ENCODE measurements at regions not wholly inside any gene's neighbourhood (a gene's known extent, or its start where the extent isn't known, plus 50 kb on each side); places are given as distances from the start of the nearest gene placed in this dataset.

DNA sequence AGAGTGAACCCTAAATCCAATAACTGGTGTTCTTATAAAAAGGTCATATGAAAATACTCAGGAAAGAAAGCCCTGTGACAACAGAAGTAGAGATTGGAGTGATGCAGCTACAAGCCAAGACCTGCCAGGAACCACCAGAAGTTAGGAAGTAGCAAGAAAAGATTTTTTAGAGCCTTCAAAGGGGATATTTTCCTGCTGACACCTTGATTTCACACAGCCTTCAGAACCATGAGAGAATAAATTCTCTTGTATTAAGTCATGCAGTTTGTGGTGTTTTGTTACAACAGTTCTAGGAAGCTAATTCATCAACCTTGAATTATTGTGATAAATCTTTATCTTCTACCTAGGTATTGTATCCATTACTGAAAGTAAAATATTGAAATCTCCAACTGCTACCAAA is 81.0 kb downstream of the HYCC1 start:
- in situ Hi-C loops (cut with HindIII; ENCODE audit: low pct_ligation_motif_present, low sequenced_read_pairs), result no loop called here
- no peak for DNase-seq
- no peak overlapping the region for H3K4me3 ChIP-seq (ENCODE audit: low read depth, low read length)
- no peaks in the 10 kb centered on the region for H3K27me3 ChIP-seq (replicated peaks)
- H3K27ac ChIP-seq, result no peak overlapping the region
- H3K36me3 ChIP-seq (replicated peaks), result no peaks in the 10 kb centered on the region
- TF ChIP-seq, protein P1, sequence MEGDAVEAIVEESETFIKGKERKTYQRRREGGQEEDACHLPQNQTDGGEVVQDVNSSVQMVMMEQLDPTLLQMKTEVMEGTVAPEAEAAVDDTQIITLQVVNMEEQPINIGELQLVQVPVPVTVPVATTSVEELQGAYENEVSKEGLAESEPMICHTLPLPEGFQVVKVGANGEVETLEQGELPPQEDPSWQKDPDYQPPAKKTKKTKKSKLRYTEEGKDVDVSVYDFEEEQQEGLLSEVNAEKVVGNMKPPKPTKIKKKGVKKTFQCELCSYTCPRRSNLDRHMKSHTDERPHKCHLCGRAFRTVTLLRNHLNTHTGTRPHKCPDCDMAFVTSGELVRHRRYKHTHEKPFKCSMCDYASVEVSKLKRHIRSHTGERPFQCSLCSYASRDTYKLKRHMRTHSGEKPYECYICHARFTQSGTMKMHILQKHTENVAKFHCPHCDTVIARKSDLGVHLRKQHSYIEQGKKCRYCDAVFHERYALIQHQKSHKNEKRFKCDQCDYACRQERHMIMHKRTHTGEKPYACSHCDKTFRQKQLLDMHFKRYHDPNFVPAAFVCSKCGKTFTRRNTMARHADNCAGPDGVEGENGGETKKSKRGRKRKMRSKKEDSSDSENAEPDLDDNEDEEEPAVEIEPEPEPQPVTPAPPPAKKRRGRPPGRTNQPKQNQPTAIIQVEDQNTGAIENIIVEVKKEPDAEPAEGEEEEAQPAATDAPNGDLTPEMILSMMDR (IDR thresholded peaks at IDR 0.05; ENCODE audit: low read depth, low read length, missing control alignments), result no peak

DNA sequence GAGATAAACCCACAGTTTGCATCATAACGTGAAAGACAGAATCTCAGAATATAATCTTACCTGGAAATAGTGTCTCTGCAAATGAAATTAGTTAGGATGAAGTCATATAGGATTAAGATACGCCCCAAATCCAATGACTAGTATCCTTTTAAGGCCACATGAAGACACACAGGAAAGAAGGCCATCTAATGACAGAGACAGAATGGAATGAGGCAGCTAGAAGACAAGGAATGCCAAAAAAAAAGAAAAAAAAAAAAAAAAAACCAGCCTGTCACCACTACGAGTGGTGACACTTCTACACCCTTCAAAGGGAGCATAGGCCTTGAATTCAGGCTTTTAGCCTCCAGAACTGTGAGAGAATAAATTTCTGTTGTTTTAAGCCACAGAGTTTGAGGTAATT is 82.9 kb downstream of the HYCC1 start:
- Histone ChIP-seq H3K4me3 (ENCODE audit: low read depth, low read length) (no peak overlapping the region), H3K27me3 (replicated peaks) (no peaks in the 10 kb centered on the region), H3K27ac (no peak overlapping the region), H3K36me3 (replicated peaks) (no peaks in the 10 kb centered on the region)
- no peak for DNase-seq
- in situ Hi-C loops (cut with HindIII; ENCODE audit: low pct_ligation_motif_present, low sequenced_read_pairs), result no loop called here
- TF ChIP-seq, protein P1 (IDR thresholded peaks at IDR 0.05; ENCODE audit: low read depth, low read length, missing control alignments), result no peak

GRCh38 chr7:22922307-22922706 is 91.6 kb downstream of the HYCC1 start:
- Histone ChIP-seq H3K4me3 (ENCODE audit: low read depth, low read length) (no peak overlapping the region), H3K27ac (no peak overlapping the region), H3K27me3 (replicated peaks) (no peaks in the 10 kb centered on the region), H3K36me3 (replicated peaks) (no peaks in the 10 kb centered on the region)
- TF ChIP-seq, protein P1 (IDR thresholded peaks at IDR 0.05; ENCODE audit: low read depth, low read length, missing control alignments), result no peak
- in situ Hi-C loops (cut with HindIII; ENCODE audit: low pct_ligation_motif_present, low sequenced_read_pairs), result no loop called here
- DNase-seq, result no peak

DNA sequence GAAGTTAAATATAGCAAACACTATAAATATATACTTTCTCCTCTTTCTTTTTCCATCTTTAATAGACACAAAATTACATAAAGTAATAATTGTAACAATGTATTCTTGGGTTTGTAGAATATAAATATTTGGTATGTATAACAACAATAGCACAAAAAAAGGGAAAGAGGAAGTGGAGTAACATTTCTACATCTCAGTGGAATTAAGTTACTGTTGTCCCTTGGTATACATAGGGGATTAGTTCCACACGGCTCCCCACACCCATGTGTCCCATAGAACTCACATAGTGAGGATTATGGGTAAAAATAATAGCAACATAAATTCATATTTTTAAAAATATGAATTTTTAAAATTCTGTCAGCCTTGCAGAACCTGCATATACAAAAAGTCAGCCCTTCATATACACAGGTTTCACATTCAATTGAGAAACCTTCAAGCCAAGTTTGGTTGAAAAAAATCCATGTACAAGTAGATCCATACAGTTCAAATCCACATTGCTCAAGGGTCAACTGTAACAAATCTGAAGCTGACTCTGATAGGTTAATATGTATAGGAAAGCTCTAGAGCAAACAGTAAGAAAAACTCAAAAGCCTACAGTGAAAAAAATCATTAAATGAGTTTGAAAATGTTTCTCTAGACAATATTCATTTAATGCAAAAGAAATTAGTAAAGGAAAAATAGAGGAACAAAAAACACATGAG is 92.4 kb downstream of the HYCC1 start:
- Histone ChIP-seq H3K4me3 (ENCODE audit: low read depth, low read length) (no peak overlapping the region), H3K36me3 (replicated peaks) (no peaks in the 10 kb centered on the region), H3K27ac (no peak overlapping the region), H3K27me3 (replicated peaks) (no peaks in the 10 kb centered on the region)
- in situ Hi-C loops (cut with HindIII; ENCODE audit: low pct_ligation_motif_present, low sequenced_read_pairs), result no loop called here
- no peak for DNase-seq
- TF ChIP-seq, protein P1 (IDR thresholded peaks at IDR 0.05; ENCODE audit: low read depth, low read length, missing control alignments), result no peak

GRCh38 chr7:22920672-22921071 is 93.3 kb downstream of the HYCC1 start:
- no peak for DNase-seq
- TF ChIP-seq, protein P1 (IDR thresholded peaks at IDR 0.05; ENCODE audit: low read depth, low read length, missing control alignments), result no peak
- Histone ChIP-seq H3K27me3 (replicated peaks) (no peaks in the 10 kb centered on the region), H3K36me3 (replicated peaks) (no peaks in the 10 kb centered on the region), H3K4me3 (ENCODE audit: low read depth, low read length) (no peak overlapping the region), H3K27ac (no peak overlapping the region)
- in situ Hi-C loops (cut with HindIII; ENCODE audit: low pct_ligation_motif_present, low sequenced_read_pairs), result no loop called here

DNA sequence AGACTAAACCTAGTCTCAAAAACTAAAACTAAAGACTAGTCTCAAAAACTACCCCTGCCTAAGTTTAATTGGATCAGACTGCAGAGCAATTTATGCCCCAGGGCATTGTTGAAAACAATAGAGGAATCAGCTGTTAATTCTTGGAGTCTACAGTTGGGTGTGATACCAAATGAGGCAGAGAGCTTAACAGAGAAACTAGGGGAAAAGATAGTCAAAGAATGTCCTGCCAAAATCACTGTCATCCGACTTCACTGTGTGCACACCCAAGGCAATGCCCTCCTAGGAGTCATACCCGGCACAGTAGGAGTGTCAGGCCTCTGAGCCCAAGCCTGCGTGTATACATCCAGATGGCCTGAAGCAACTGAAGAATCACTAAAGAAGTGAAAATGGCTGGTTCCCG is 90.5 kb upstream of the TOMM7 start:
- Histone ChIP-seq H3K27ac (no peak overlapping the region), H3K4me3 (ENCODE audit: low read depth, low read length) (no peak overlapping the region), H3K36me3 (replicated peaks) (no peaks in the 10 kb centered on the region), H3K27me3 (replicated peaks) (no peaks in the 10 kb centered on the region)
- TF ChIP-seq, protein P1 (IDR thresholded peaks at IDR 0.05; ENCODE audit: low read depth, low read length, missing control alignments), result no peak
- no peak for DNase-seq
- in situ Hi-C loops (cut with HindIII; ENCODE audit: low pct_ligation_motif_present, low sequenced_read_pairs), result no loop called here

Data from brain microvascular endothelial cell (primary cell).